ENCODE measurements at regions not wholly inside any gene's neighbourhood (a gene's known extent, or its start where the extent isn't known, plus 50 kb on each side); places are given as distances from the start of the nearest gene placed in this dataset.
A peak's percentile ranks its signal among the peaks of the same experiment; 100 is the strongest.

DNA sequence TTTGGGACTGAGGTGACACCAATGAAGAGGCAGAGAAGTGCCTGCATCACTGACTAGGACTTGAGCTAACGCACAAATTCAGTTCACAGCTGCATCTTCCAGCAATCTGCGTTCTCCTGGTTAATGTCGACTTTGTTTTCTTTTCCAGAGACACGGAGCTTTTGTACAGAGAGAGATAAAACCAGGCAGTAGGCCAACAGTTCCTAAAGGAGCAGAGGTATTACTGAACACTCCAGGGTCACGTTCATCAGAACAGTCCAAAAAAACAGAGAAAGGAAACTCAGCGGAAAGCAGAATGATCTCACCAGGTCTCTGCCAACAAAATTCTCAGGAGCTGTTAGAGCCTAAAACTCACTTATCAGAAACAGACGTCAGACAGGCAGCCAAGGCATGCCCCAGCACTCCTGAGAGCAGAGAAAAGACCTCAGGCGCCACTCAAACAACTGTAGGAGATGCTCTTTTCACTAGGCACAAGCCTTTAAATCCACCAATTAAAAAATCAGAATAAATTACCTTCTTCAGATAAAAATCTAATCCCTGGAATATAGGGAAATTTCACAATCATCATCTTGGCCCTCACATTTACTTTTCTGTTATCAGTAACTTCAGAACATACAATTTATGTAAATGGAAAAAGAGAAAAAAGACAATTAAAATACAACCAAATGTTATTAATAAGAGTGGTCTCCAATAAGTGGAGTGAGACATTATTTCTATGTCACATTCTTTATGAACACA lies 95.9 kb upstream of the SPTBN1 start:
- no peak for FAIRE-seq

DNA sequence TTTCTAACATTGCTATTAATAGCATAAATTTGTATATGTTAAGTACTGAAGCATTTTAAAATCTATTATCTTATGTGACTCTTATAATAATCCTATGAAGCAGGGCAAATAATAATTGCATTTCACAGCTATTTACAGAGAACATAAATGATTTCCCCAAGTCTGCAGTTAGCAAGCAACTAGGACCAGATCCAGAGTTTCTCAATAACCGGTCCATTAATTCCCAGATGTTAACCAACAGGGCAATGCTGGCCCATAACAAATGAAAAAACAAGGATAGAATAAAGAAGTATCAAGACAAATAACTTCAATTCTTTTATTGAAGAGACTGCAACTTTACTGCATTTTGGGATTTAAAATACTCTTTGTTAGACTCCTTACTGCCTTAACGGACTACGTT lies 91.7 kb upstream of the SPTBN1 start:
- FAIRE-seq = no peak

GRCh38 chr2:54365661-54366060 lies 90.5 kb upstream of the SPTBN1 start:
- no peak for FAIRE-seq

- FAIRE-seq = peak; percentile 60
These were observed 89.4 kb upstream of the SPTBN1 start for GRCh38 chr2:54366487-54367280.

DNA sequence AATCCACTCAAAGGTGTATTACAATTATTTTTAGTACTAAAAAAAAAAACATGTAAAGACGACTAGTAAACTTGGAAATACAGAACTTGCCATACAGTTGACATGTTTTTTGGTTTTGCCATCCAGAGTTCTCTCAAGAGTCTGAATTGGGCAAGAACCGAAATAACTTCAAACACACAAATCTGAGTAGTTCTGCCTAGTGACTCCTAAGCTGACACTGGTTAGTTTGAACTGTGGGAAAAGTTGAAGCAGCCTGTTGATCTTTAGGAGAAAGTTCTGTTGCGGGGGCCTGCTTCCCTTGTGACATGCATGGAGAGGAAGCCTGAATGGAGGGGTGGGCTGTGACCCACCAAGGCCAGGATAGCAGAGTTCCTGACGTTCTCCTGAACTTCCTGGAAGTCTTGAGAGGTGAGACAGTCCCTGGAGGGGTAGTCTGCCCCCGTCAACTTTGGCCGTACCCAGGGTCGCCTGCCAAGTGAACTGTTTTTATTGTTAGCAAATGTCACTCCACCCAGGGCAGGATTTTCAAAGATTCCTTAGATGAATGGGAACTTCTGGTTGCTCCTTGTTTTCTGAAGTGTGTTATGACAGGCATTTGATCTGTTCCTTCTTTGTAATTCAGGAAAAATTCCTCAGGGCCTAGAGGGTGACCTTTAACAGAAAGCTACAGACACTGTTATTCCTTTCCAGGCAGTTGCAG lies 85.6 kb upstream of the SPTBN1 start:
- FAIRE-seq = no peak

DNA sequence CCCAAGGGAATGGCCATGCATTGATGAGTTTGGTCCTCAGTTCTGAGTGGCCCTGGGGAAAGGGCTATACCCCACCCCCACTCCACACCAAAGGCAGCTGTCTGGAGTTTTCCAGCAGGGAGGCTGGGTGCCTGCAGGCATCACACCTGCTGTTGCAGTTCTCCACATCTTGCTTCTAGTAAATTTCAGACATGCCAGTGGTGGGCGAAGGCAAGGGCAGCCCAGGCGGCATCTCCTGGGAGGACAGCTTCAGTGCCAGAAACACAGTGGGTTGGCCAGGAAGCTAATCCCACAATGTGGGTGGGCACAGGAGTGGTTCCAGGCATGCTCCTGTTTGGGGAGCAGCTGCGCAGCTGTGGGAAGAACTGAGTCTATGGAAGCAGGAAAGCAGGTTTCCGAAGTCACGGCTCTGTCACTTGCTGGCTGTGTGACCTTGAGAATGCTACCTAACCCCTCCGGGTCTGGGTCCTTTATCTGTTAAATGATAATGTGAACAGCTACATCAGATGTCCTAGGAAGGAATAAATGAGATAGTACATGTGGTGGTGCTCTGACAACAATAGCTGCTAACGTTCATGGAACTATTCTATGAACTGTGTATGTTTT lies 84.6 kb upstream of the SPTBN1 start:
- FAIRE-seq = no peak

DNA sequence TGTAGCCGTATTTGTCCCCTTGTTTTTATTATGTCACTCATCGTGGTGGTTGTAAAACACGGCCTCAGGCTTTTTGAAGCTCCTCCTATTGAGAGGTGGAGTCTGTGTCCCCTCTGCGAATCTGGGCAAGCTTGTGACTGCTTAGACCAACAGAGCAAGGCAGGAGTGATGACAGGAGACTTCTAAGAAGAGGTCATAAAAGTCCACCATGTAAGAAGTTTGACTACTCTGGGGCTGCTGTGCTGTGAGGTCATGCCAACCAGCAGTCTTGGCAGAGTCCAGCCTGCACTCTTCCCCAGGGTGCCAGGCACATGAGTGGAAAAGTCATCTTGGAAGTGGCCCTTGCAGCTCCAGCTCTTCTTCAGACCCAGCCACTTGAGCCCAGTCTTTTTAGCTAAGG lies 83.8 kb upstream of the SPTBN1 start:
- no peak for FAIRE-seq

GRCh38 chr2:54373855-54374254 lies 82.3 kb upstream of the SPTBN1 start:
- FAIRE-seq = no peak

GRCh38 chr2:54374591-54375364 lies 81.3 kb upstream of the SPTBN1 start:
- no peak for FAIRE-seq

DNA sequence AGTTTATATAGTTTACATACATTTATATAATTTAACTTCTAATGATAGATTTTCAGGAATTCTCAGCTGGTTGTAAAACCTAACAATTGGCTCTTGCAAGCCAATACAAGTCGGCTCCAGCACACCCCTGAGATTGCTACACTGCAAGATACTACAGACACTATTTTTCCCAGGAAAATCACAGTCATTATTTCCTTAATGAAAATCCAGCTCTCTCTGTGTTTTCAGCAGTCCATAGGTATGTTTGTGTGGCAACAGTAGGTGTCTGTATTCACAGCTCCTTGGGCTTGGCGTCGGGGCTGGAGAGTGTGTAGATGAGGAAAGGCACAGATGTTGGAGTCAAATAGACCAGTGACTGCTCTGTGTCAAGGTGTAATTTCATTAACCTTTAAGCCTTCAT lies 78.7 kb upstream of the SPTBN1 start:
- FAIRE-seq = no peak

DNA sequence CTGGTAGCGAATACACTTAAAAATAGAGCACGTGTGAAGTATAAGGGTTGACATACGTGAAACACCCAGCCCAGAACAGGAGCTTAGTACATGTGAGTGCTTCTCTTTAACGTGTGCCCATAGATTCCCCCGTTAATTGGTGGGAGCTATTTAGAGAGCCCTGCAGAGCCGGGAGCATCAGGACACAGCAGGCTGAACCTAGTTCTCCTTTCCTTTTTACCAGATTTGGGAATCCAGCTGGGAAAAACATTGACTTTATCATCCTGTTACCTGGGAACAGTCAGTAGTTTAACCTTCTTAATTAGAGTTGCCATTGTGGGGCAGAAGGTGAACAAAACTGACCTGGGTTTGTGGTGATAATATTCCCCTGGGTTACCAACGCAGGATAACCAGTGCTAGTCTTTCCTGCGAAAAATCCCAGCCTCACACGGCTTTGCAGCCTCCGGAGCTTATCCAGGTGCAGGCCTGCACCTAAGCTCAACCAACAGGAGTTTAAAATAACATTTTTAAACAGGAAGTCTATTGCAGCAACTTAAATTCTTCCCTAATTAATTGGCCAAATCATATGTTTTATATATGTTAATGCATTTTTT lies 78.1 kb upstream of the SPTBN1 start:
- no peak for FAIRE-seq

DNA sequence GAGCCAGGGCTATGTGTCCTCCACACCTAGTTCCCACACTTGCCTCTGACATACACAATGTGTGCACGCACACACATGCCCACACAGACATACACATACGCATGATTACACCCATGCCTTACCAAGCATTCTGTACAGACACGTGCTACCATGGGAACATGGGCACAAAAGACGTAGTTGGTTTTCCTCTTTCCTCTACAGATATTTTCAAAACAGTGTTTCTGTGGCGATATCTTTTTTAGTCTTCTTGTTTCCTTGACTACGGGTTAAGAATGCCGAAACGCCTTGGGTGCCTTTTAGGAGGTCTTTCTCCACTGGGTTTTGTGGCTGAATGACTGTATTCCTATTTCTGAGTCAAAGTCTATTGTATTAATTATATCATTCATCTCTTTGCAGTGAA lies 75.5 kb upstream of the SPTBN1 start:
- no peak for FAIRE-seq

GRCh38 chr2:54381293-54381692 lies 74.8 kb upstream of the SPTBN1 start:
- FAIRE-seq = no peak

DNA sequence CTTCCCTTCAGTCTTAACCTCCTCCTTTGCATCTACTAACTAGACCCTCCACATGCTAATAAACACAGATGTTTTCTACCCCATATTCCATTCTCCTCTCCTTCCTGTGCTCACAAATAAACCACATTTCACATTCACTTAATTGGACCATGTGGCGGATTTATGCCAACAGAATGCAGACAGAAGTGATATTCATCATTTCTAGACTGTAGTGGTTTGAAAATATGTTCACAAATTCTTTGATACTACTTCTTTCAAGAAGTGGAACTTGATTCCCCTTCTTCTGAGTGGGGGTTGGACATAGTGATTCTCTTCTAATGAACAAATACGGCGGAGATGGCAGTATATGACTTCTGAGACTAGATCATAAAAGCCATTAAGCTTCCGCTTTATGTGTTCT lies 73.5 kb upstream of the SPTBN1 start:
- FAIRE-seq = no peak

DNA sequence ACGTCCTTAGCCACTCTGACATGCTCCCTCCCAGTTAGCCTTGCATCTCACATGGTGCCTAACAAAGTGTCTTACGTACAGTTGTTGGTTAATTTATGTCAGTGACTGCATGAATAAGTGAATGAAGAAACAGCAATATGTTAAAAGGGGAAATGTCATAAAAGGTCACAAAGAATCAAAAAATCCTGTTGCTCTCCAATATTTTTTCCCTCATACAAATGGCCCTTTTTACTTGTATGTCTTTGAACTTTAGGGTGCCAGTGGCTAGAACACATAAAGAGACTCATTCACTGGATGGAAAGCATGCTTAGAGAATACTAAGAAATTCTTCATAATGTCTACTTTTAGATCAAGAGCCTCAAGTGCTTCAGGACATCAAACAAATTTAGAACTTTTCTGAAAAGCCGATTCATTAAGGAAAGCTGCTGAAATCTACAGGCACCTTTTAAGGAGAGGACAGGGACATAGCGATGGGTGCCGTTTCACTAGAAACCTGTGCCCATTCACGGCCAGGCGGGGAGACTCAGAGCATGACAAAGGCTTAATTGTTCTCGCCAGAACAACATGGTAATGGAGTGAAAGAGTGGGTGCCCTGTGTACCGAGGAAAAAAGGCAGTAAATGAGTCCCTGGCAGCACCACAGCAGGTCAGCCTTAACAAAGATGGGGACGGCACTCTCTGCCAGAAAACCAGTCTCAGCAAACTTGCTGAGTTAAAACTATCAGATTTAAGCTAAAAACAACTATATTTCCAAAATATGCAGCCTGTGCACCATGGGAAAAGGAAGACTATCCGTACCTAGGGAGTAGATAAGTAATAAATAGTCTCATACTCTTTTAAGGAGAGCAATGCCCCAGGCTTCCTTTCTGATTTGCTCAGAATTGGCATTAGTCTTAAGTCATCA lies 71.6 kb upstream of the SPTBN1 start:
- FAIRE-seq = no peak

DNA sequence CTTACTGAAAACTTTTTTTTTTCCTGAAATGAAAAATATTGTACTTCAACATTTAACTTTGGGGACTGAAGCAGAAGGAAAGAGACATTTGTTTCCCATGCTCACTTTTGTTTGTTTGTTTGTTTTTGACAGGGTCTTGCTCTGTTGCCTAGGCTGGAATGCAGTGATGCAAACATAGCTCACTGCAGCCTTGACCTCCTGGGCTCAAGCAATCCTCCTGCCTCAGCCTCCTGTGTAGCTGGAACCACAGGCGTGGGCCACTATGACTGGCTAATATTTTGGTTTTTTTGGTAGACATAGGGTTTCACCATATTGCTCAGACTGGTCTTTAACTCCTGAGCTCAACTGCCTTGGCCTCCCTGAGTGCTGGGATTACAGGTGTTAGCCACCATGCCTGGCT lies 70.9 kb upstream of the SPTBN1 start:
- no peak for FAIRE-seq

- no peak for FAIRE-seq
These were observed 69.5 kb upstream of the SPTBN1 start for GRCh38 chr2:54386585-54386984.

DNA sequence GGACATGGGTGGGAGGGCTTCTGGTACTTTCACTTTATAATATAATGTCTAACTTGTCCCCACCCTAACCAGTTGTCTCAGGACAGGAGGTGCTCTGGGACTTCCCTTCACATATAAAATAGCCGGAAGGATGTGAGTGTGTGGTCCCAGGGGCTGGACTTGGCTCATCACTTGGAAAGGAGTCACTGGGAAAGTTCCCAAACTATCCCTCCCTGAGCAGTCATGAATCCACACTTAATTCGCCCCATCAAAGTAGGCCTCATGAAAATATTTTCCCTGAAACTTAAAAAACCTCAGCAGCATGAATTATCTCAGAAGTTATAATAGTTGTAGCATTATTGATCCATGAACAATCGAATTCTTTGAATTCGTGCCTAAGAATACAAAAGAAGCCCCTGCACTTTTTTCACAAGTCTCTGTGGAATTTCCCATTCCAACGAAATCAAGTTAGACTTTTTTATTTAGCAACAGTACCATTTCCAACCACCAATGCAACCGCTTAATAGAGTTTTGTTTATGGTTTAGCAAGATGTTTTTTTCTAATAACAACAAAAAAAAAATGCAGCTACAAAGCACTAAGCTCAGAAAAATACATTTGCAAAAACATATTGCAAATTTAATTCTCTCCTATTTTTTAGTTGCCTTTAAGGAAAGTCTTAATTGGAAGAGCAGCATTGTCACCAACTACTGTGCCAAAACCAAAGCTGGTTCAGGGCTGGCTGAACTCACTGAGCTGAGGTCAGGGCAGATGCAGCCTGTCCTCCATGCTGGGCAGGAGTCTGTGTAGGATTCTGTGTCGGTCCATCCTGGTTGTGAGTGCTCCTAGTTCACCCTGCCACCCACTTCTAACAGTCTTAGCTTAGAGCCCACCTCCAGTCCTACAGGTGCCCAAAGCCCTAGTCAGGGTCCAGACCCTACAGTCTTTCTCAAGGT lies 68.8 kb upstream of the SPTBN1 start:
- FAIRE-seq = no peak

DNA sequence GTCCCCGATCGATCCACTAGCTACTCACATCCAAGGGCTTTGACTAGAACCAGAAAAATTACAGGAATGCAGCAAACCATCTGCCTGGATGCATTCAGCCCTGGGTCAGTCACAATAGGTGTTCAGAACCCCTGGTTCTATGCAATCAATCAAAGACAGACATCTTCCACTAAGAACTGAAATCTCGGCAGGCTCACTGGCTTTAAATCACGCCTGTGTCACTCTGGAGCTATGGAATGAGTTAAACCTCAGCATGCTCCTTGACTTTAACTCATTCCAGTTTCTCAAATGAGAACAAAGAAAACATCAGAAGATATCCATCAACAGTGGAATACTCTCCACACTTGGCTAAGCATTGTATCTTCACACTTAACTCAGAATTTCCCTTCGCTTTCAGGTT lies 68.1 kb upstream of the SPTBN1 start:
- FAIRE-seq = no peak
